GM13977 (cell line): ENCODE measurements at regions not wholly inside any gene's neighbourhood (a gene's known extent, or its start where the extent isn't known, plus 50 kb on each side); places are given as distances from the start of the nearest gene placed in this dataset.

Experiments used
- DNase-seq: peaks from one replicate; pipeline ENCODE4 v3.0.0; 2012; ENCODE audit warnings: low spot score
- CTCF ChIP-seq: IDR thresholded peaks from 2 replicates; pipeline ENCODE4 v1.5.1; 2012; ENCODE audit warnings: mild to moderate bottlenecking, control low read depth; ENCODE audit not compliant: insufficient read depth; ENCODE audit errors: extremely low read depth, missing control alignments
- in situ Hi-C: fragments of 300-500 bp; cut with MboI; formaldehyde crosslinking; loops from one replicate; pipeline ENCODE4 v1.12.0; 2022; ENCODE audit warnings: low sequenced_read_pairs, low pct_unique_long_range_greater_than_20kb, mixed read lengths, inconsistent platforms; ENCODE audit not compliant: unreplicated experiment

GRCh38 chr3:87329065-87329464 is 52.7 kb upstream of the POU1F1 start:
- DNase-seq: no peak
- no peak for TF ChIP-seq CTCF
- in situ Hi-C loops: no loop called here
